ENCODE measurements at regions not wholly inside any gene's neighbourhood (a gene's known extent, or its start where the extent isn't known, plus 50 kb on each side); places are given as distances from the start of the nearest gene placed in this dataset.

GRCh38 chr21:28737674-28738419 lies 254.8 kb downstream of the LTN1 start:
- Mint-ChIP-seq H3K27ac (no peak overlapping the region), H3K4me3 (no peak overlapping the region), H3K36me3 (peaks cover 5 to 15% (median 6%) of the 10 kb centered on the region in 5 donors), H3K27me3 (no peaks in the 10 kb centered on the region), H3K4me1 (peaks cover 0 to 7% (median 0%) of the 10 kb centered on the region in 7 donors), H3K9me3 (no peaks in the 10 kb centered on the region)
- ATAC-seq: no peak
- no peaks in the 10 kb centered on the region for H3K4me1 ChIP-seq (ENCODE audit: control insufficient read depth in 2 of 2, insufficient read depth in 2 of 2, low read length in 2 of 2)
- H3K9me3 ChIP-seq (ENCODE audit: control insufficient read depth in 2 of 3, low read length in 3 of 3): no peaks in the 10 kb centered on the region
- intact Hi-C loops (cut with micrococcal nuclease): no loop called here
- DNase-seq: no peak
- H3K36me3 ChIP-seq (ENCODE audit: control insufficient read depth in 2 of 3, insufficient read depth in 3 of 3, low read length in 3 of 3): no peaks in the 10 kb centered on the region
- ChIA-PET POLR2A (no interaction called here), CTCF (interaction anchor here (4.1 kb wide), 1 partner anchor 7 kb away, joined by 22 read pairs; no protein-coding TSS in a partner anchor)
- no peaks in the 10 kb centered on the region for H3K27me3 ChIP-seq (ENCODE audit: control insufficient read depth in 2 of 2, insufficient read depth in 2 of 2, low read length in 2 of 2)
- H3K27ac ChIP-seq (ENCODE audit: low read depth, low read length): no peak overlapping the region
- H3K4me3 ChIP-seq (ENCODE audit: low read length): no peak overlapping the region

- Histone ChIP-seq H3K4me1 (ENCODE audit: control insufficient read depth in 2 of 2, insufficient read depth in 2 of 2, low read length in 2 of 2) (no peaks in the 10 kb centered on the region), H3K27me3 (ENCODE audit: control insufficient read depth in 2 of 2, insufficient read depth in 2 of 2, low read length in 2 of 2) (no peaks in the 10 kb centered on the region), H3K27ac (ENCODE audit: low read depth, low read length) (no peak overlapping the region), H3K4me3 (ENCODE audit: low read length) (no peak overlapping the region), H3K9me3 (ENCODE audit: control insufficient read depth in 2 of 3, low read length in 3 of 3) (no peaks in the 10 kb centered on the region), H3K36me3 (ENCODE audit: control insufficient read depth in 2 of 3, insufficient read depth in 3 of 3, low read length in 3 of 3) (no peaks in the 10 kb centered on the region)
- no peak overlapping the region for H3K4me3 Mint-ChIP-seq
- intact Hi-C loops (cut with micrococcal nuclease): no loop called here
- no peaks in the 10 kb centered on the region for H3K27me3 Mint-ChIP-seq
- H3K4me1 Mint-ChIP-seq: peaks cover 0 to 6% (median 0%) of the 10 kb centered on the region in 7 donors
- peaks cover 7 to 26% (median 11%) of the 10 kb centered on the region in 5 donors for H3K36me3 Mint-ChIP-seq
- ChIA-PET POLR2A (no interaction called here), CTCF (interaction anchor here (0.9 to 4.1 kb wide), 2 partner anchors 11 to 217 kb away, joined by 3 to 22 read pairs; no protein-coding TSS in a partner anchor)
- ATAC-seq: no peak
- no peak overlapping the region for H3K27ac Mint-ChIP-seq
- no peaks in the 10 kb centered on the region for H3K9me3 Mint-ChIP-seq
- DNase-seq: no peak
These were observed 258.0 kb downstream of the LTN1 start for GRCh38 chr21:28734522-28735175.

- Histone ChIP-seq H3K4me1 (ENCODE audit: control insufficient read depth in 2 of 2, insufficient read depth in 2 of 2, low read length in 2 of 2) (no peaks in the 10 kb centered on the region), H3K27me3 (ENCODE audit: control insufficient read depth in 2 of 2, insufficient read depth in 2 of 2, low read length in 2 of 2) (no peaks in the 10 kb centered on the region), H3K36me3 (ENCODE audit: control insufficient read depth in 2 of 3, insufficient read depth in 3 of 3, low read length in 3 of 3) (no peaks in the 10 kb centered on the region), H3K27ac (ENCODE audit: low read depth, low read length) (no peak overlapping the region), H3K4me3 (ENCODE audit: low read length) (no peak overlapping the region), H3K9me3 (ENCODE audit: control insufficient read depth in 2 of 3, low read length in 3 of 3) (no peaks in the 10 kb centered on the region)
- no peaks in the 10 kb centered on the region for H3K9me3 Mint-ChIP-seq
- no peak overlapping the region for H3K4me3 Mint-ChIP-seq
- ChIA-PET CTCF (no interaction called here), POLR2A (no interaction called here)
- DNase-seq (no peak), ATAC-seq (no peak)
- H3K36me3 Mint-ChIP-seq: peaks cover 5 to 31% (median 14%) of the 10 kb centered on the region in 5 donors
- no peaks in the 10 kb centered on the region for H3K27me3 Mint-ChIP-seq
- intact Hi-C loops (cut with micrococcal nuclease): no loop called here
- H3K4me1 Mint-ChIP-seq: peaks cover 0 to 3% (median 0%) of the 10 kb centered on the region in 7 donors
- no peak overlapping the region for H3K27ac Mint-ChIP-seq
These were observed 260.9 kb downstream of the LTN1 start for GRCh38 chr21:28731700-28732321.

GRCh38 chr21:28729887-28730286 lies 262.8 kb downstream of the LTN1 start:
- Histone ChIP-seq H3K9me3 (ENCODE audit: control insufficient read depth in 2 of 3, low read length in 3 of 3) (no peaks in the 10 kb centered on the region), H3K4me1 (ENCODE audit: control insufficient read depth in 2 of 2, insufficient read depth in 2 of 2, low read length in 2 of 2) (no peaks in the 10 kb centered on the region), H3K4me3 (ENCODE audit: low read length) (no peak overlapping the region), H3K36me3 (ENCODE audit: control insufficient read depth in 2 of 3, insufficient read depth in 3 of 3, low read length in 3 of 3) (no peaks in the 10 kb centered on the region), H3K27ac (ENCODE audit: low read depth, low read length) (no peak overlapping the region), H3K27me3 (ENCODE audit: control insufficient read depth in 2 of 2, insufficient read depth in 2 of 2, low read length in 2 of 2) (no peaks in the 10 kb centered on the region)
- Mint-ChIP-seq H3K27ac (no peak overlapping the region), H3K9me3 (no peaks in the 10 kb centered on the region), H3K36me3 (peaks cover 1 to 30% (median 10%) of the 10 kb centered on the region in 5 donors), H3K27me3 (no peaks in the 10 kb centered on the region), H3K4me3 (no peak overlapping the region), H3K4me1 (peaks cover 0 to 3% (median 0%) of the 10 kb centered on the region in 7 donors)
- intact Hi-C loops (cut with micrococcal nuclease): no loop called here
- CTCF ChIA-PET: no interaction called here
- no peak for DNase-seq
- ATAC-seq: no peak
- POLR2A ChIA-PET: no interaction called here

- H3K4me3 Mint-ChIP-seq: no peak overlapping the region
- H3K4me1 ChIP-seq (ENCODE audit: control insufficient read depth in 2 of 2, insufficient read depth in 2 of 2, low read length in 2 of 2): no peaks in the 10 kb centered on the region
- H3K4me3 ChIP-seq (ENCODE audit: low read length): no peak overlapping the region
- POLR2A ChIA-PET: no interaction called here
- no peak overlapping the region for H3K27ac Mint-ChIP-seq
- intact Hi-C loops (cut with micrococcal nuclease): no loop called here
- H3K36me3 ChIP-seq (ENCODE audit: control insufficient read depth in 2 of 3, insufficient read depth in 3 of 3, low read length in 3 of 3): no peaks in the 10 kb centered on the region
- peaks cover 1 to 39% (median 19%) of the 10 kb centered on the region in 5 donors for H3K36me3 Mint-ChIP-seq
- no peak for ATAC-seq
- no peaks in the 10 kb centered on the region for H3K27me3 ChIP-seq (ENCODE audit: control insufficient read depth in 2 of 2, insufficient read depth in 2 of 2, low read length in 2 of 2)
- H3K27me3 Mint-ChIP-seq: no peaks in the 10 kb centered on the region
- no peaks in the 10 kb centered on the region for H3K9me3 ChIP-seq (ENCODE audit: control insufficient read depth in 2 of 3, low read length in 3 of 3)
- no peak overlapping the region for H3K27ac ChIP-seq (ENCODE audit: low read depth, low read length)
- CTCF ChIA-PET: no interaction called here
- no peaks in the 10 kb centered on the region for H3K9me3 Mint-ChIP-seq
- H3K4me1 Mint-ChIP-seq: peaks cover 0 to 3% (median 0%) of the 10 kb centered on the region in 7 donors
- DNase-seq: no peak
These were observed 264.9 kb downstream of the LTN1 start for GRCh38 chr21:28727809-28728208.

- ChIA-PET CTCF (interaction anchor here (0.7 kb wide), 1 partner anchor 19 kb away, joined by 4 read pairs; no protein-coding TSS in a partner anchor), POLR2A (no interaction called here)
- ATAC-seq: no peak
- Histone ChIP-seq H3K4me1 (ENCODE audit: control insufficient read depth in 2 of 2, insufficient read depth in 2 of 2, low read length in 2 of 2) (no peaks in the 10 kb centered on the region), H3K36me3 (ENCODE audit: control insufficient read depth in 2 of 3, insufficient read depth in 3 of 3, low read length in 3 of 3) (no peaks in the 10 kb centered on the region), H3K27me3 (ENCODE audit: control insufficient read depth in 2 of 2, insufficient read depth in 2 of 2, low read length in 2 of 2) (no peaks in the 10 kb centered on the region), H3K4me3 (ENCODE audit: low read length) (no peak overlapping the region), H3K27ac (ENCODE audit: low read depth, low read length) (no peak overlapping the region), H3K9me3 (ENCODE audit: control insufficient read depth in 2 of 3, low read length in 3 of 3) (no peaks in the 10 kb centered on the region)
- H3K9me3 Mint-ChIP-seq: no peaks in the 10 kb centered on the region
- peaks cover 0 to 31% (median 16%) of the 10 kb centered on the region in 5 donors for H3K36me3 Mint-ChIP-seq
- no peaks in the 10 kb centered on the region for H3K27me3 Mint-ChIP-seq
- intact Hi-C loops (cut with micrococcal nuclease): no loop called here
- H3K27ac Mint-ChIP-seq: peak overlapping the region in 1 of 9 donors; percentile 65
- H3K4me3 Mint-ChIP-seq: no peak overlapping the region
- peaks cover 0 to 2% (median 0%) of the 10 kb centered on the region in 7 donors for H3K4me1 Mint-ChIP-seq
- no peak for DNase-seq
These were observed 267.3 kb downstream of the LTN1 start for GRCh38 chr21:28725396-28725795.
